ENCODE measurements at regions not wholly inside any gene's neighbourhood (a gene's known extent, or its start where the extent isn't known, plus 50 kb on each side); places are given as distances from the start of the nearest gene placed in this dataset.

- no peak for FAIRE-seq
- no peak for DNase-seq (ENCODE audit: insufficient read length, low spot score)
- TF ChIP-seq, protein P1, sequence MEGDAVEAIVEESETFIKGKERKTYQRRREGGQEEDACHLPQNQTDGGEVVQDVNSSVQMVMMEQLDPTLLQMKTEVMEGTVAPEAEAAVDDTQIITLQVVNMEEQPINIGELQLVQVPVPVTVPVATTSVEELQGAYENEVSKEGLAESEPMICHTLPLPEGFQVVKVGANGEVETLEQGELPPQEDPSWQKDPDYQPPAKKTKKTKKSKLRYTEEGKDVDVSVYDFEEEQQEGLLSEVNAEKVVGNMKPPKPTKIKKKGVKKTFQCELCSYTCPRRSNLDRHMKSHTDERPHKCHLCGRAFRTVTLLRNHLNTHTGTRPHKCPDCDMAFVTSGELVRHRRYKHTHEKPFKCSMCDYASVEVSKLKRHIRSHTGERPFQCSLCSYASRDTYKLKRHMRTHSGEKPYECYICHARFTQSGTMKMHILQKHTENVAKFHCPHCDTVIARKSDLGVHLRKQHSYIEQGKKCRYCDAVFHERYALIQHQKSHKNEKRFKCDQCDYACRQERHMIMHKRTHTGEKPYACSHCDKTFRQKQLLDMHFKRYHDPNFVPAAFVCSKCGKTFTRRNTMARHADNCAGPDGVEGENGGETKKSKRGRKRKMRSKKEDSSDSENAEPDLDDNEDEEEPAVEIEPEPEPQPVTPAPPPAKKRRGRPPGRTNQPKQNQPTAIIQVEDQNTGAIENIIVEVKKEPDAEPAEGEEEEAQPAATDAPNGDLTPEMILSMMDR (IDR thresholded peaks at IDR 0.05; ENCODE audit: insufficient read depth, missing control alignments): no peak
These were observed 548.8 kb upstream of the ADAMTS5 start for GRCh38 chr21:27515676-27516075.

DNA sequence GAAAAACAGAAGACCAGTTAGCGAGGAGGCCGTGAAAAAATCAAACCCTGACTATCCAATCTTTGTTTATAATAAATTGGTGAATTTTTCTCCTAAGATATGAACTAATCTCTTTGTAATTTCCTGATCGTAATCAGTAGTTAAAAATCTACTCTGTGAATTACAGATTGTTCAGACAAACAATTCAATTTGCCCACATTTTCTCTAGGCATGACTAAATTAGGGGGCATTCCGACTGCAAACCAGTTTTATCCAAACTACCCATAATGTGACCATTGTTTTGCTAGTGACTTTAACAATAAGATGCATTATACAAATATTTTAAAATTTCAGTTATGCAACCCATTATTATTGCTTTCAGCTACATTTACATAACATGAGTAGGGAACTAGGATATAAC, 546.9 kb upstream of the ADAMTS5 start:
- DNase-seq (ENCODE audit: insufficient read length, low spot score) (no peak), FAIRE-seq (no peak)
- TF ChIP-seq, protein P1 (IDR thresholded peaks at IDR 0.05; ENCODE audit: insufficient read depth, missing control alignments): no peak

- DNase-seq (ENCODE audit: insufficient read length, low spot score) (no peak), FAIRE-seq (no peak)
- TF ChIP-seq, protein P1 (IDR thresholded peaks at IDR 0.05; ENCODE audit: insufficient read depth, missing control alignments): no peak
These were observed 546.1 kb upstream of the ADAMTS5 start for GRCh38 chr21:27513016-27513415.

GRCh38 chr21:27511233-27511632, 544.3 kb upstream of the ADAMTS5 start:
- DNase-seq (ENCODE audit: insufficient read length, low spot score) (no peak), FAIRE-seq (no peak)
- TF ChIP-seq, protein P1 (IDR thresholded peaks at IDR 0.05; ENCODE audit: insufficient read depth, missing control alignments): no peak

DNA sequence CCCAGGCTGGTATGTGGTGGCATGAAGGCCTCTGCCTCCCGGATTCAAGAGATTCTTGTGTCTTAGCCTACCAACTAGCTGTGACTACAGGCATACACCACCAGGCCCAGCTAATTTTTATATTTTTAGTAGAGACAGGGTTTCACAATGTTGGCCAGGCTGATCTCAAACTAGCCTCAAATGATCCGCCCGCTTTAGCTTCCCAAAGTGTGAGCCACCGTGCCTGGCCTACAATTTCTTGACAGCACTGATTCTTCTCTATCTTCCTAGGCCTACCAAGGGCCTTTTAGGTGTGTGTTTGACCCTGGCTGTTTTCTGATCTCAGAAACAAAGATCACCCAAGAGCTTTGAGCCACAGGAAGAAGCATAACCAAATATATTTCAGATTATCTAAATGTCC, 540.8 kb upstream of the ADAMTS5 start:
- DNase-seq (ENCODE audit: insufficient read length, low spot score) (no peak), FAIRE-seq (no peak)
- TF ChIP-seq, protein P1 (IDR thresholded peaks at IDR 0.05; ENCODE audit: insufficient read depth, missing control alignments): no peak

- TF ChIP-seq, protein P1 (IDR thresholded peaks at IDR 0.05; ENCODE audit: insufficient read depth, missing control alignments): no peak
- no peak for FAIRE-seq
- DNase-seq (ENCODE audit: insufficient read length, low spot score): no peak
These were observed 538.6 kb upstream of the ADAMTS5 start for GRCh38 chr21:27505516-27505915.

DNA sequence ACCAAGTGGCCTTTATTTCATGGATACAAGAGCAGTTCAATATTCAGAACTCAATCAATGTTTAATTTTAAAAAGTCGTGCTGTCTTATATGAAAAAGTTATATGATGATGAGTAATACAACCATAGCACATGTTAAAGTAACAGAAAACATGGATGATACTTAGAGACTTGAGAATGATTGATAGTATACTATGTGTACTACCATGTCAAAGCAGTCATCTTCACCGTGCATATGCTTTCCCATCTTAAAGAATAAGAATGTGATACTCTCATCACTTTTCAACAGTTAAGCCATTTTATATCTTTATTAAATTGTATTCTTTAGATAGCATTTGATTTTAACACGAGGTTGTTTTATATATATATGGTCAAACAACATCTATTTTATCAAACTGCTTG, 535.9 kb upstream of the ADAMTS5 start:
- DNase-seq (ENCODE audit: insufficient read length, low spot score): no peak
- TF ChIP-seq, protein P1 (IDR thresholded peaks at IDR 0.05; ENCODE audit: insufficient read depth, missing control alignments): no peak
- FAIRE-seq: no peak

Measured in D721Med (cell line).